ENCODE measurements at regions not wholly inside any gene's neighbourhood (a gene's known extent, or its start where the extent isn't known, plus 50 kb on each side); places are given as distances from the start of the nearest gene placed in this dataset.

GRCh38 chr20:40390654-40391053, 298.4 kb downstream of the MAFB start:
- peak; percentile 11 for DNase-seq (ENCODE audit: low spot score)

DNA sequence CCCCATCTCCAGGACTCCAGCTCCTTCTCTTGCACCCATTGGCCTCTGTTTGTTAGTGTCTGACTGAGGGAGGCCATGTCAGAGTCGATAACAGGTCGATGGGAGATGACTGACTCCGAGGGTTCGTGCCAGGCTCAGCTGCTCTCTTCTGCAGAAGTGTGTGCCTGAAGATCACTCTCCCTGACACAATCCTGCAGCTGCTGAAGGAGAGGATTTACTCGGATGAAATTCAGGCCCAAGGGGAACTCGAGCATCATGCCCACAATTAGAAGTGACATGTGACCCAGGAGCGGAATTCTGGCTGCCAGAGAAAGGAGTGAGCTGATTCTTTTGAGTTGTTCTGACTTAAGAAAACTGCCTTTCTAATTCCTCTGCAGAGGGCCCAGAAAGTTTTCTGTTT, 318.2 kb downstream of the MAFB start:
- DNase-seq (ENCODE audit: low spot score): no peak

GRCh38 chr20:40368876-40369275, 320.2 kb downstream of the MAFB start:
- no peak for DNase-seq (ENCODE audit: low spot score)

DNA sequence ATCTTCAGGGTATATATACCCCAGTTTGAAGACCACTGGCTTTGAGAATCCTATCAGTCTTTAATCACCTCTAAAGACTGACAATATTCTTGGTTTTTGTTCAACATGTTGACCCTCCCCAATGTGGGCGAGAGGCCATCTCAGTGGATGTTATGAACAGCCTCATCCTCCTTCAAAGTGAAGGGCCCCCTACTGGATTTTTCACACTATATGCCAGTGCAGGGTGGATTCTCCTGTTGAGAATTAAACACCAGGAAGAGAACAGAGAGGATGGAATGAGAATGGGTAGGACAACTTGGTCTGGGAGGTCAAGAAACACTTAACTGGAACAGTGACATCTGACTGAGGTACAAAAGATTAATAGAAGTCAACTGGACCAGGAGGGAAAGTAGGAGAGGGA, 327.1 kb downstream of the MAFB start:
- DNase-seq (ENCODE audit: low spot score): no peak

- no peak for DNase-seq (ENCODE audit: low spot score)
These were observed 329.7 kb downstream of the MAFB start for GRCh38 chr20:40359131-40359912.

- DNase-seq (ENCODE audit: low spot score): no peak
These were observed 334.2 kb downstream of the MAFB start for GRCh38 chr20:40354880-40355279.

GRCh38 chr20:40343390-40343789, 345.6 kb downstream of the MAFB start:
- DNase-seq (ENCODE audit: low spot score): no peak

DNA sequence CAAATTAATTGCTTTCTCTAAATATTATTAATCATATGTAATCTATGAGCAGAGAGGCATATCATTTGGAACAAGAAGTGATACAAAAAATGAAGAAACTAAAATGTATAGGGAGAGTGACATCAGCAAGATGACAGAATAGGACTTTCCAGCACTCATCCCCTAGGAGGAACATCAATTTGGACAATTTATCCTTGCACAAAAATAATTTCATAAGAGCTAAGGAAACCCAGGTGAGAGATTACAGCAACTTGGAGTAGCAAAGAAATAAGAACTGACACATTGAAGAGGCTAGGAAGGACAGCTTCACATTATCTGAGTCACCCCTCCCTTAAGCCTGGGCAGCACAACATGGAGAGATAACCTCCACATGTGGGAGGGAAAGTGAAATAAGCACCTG, 347.5 kb downstream of the MAFB start:
- DNase-seq (ENCODE audit: low spot score): no peak

GRCh38 chr20:40339661-40340449, 349.2 kb downstream of the MAFB start:
- no peak for DNase-seq (ENCODE audit: low spot score)

DNA sequence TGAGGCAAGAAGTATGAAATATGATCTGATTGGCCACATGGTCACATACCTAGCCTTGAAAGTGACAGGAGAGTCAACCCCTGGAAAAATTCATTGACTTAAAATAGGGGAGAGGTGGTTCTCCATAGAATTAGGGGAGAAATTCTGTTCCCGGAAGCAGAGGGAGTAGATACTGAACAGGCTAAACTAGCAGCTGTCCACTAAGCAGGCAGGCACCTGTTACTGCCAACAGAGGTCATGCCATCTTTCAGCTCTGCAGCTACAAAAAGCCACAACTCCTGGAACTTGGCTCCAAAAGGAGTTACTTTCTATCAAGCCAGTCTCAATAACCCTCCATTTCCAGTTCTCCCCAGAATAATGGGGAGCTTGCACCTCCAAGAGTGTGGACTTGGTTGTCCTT, 352.5 kb downstream of the MAFB start:
- no peak for DNase-seq (ENCODE audit: low spot score)

DNA sequence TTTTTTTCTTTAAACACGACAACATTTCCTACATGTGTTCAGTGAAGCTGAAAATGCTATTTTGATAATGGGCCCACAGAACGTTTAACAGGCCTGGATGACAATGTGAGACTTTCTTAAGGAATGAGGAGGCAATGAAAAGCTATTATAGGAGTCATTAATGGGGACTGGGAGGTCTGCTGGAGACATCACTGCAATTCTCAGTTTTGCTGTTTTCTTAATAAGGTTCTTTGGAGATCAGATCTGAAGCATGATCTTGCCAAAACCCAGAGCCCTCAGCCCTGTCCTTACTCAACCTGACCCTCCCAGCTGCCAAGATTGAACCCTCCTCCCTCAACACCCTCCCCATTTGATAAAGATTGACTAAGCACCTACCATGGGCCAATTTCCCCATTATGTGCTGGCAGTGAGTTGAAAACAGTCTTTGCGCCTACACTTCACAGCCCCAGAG, 353.1 kb downstream of the MAFB start:
- no peak for DNase-seq (ENCODE audit: low spot score)

- DNase-seq (ENCODE audit: low spot score): no peak
These were observed 353.6 kb downstream of the MAFB start for GRCh38 chr20:40335437-40335836.

GRCh38 chr20:40333591-40333990, 355.4 kb downstream of the MAFB start:
- DNase-seq (ENCODE audit: low spot score): no peak

DNA sequence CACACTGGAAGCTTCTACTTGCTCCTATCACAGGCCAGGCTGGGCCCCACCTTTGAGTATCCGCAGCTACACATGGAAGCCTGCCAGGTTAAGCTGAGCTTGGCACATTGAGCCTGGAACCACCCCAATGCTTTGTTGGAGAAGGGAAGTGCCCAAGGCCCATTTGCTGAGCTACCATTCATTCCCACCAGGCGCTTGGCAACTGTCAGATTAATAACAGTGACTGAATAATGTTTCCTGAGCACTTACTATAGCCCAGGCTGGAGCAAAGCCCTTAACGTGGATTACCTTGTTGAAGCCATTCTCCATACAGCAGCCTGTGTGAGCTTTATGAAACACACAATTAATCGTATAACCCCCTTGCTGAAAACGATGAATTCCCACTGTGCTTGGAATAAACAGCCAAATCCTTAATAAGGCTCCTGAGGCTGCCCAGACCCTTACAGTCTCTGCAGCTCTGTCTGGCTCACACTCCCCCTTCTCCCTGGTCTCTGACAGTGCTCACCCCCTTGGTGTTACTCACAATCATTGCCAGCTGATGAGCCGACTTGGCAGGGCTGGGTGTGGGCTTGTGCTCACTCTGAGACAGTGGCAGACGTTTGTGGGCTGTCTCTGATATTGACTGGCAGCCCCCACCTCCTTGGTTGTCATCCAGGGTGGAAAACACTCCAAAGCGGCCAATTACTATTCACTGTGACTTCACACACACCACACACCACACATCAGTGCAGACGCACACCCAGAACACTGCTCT, 357.1 kb downstream of the MAFB start:
- DNase-seq (ENCODE audit: low spot score): no peak

GRCh38 chr20:40331249-40331648, 357.8 kb downstream of the MAFB start:
- DNase-seq (ENCODE audit: low spot score): no peak

DNA sequence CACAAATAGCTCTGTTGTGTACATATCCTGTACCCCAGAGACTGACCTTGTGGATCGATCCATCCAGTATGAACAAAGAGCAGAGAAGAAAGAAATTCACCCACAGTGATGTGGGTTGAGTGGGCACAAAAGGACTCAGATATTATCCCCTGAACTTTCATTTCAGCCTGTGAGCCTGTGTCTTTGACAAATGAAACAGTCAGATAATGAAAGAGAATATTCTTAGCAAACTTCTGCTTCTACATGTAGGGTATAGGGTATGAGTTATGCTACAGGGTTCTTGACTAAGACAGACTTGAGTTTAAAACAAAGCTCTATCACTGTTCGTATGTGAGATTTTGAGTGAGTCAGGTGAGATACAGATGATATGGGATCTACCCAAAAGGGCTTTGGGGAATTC, 359.7 kb downstream of the MAFB start:
- DNase-seq (ENCODE audit: low spot score): no peak

- no peak for DNase-seq (ENCODE audit: low spot score)
These were observed 362.3 kb downstream of the MAFB start for GRCh38 chr20:40326784-40327183.

GRCh38 chr20:40325006-40325568, 363.9 kb downstream of the MAFB start:
- no peak for DNase-seq (ENCODE audit: low spot score)

- no peak for DNase-seq (ENCODE audit: low spot score)
These were observed 365.7 kb downstream of the MAFB start for GRCh38 chr20:40323361-40323794.

DNA sequence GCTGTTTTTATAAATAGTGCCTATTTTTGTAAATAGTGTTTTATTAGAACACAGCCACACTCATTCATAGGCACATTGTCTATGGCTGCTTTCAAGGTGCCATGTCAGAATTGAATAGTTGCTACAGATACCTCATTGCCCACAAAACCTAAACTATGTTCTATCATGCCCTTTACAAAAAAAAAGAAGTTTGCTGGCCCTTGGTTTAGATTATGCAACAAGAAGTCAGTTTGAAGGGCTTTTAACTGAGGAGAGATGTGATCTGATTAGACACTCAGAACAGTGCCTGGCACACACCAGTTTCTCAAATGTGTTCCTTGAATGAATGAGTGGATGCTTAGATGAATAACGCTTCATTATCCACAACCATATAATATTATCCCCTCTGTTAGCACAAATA, 366.1 kb downstream of the MAFB start:
- DNase-seq (ENCODE audit: low spot score): no peak

GRCh38 chr20:40320517-40321011, 368.5 kb downstream of the MAFB start:
- no peak for DNase-seq (ENCODE audit: low spot score)
